H54 (cell line): ENCODE measurements at regions not wholly inside any gene's neighbourhood (a gene's known extent, or its start where the extent isn't known, plus 50 kb on each side); places are given as distances from the start of the nearest gene placed in this dataset.
"Not testable (repeated sequence)": the region's sequence is repeated elsewhere in the genome, so short reads cannot be mapped to it uniquely, and the experiment has no call there.

Experiments
- DNase-seq: peaks from one replicate; pipeline ENCODE4 v3.0.0; 2011; ENCODE audit warnings: low spot score, mixed read lengths; ENCODE audit not compliant: insufficient read length
- FAIRE-seq: peaks from 3 replicates; lab custom pipeline; 2011; peaks lifted over from hg19 to GRCh38; lab: Jason Lieb, UNC
- POLR2A ChIP-seq: IDR thresholded peaks from 2 replicates; pipeline ENCODE4 v1.6.1; 2011; ENCODE audit warnings: low read depth, mild to moderate bottlenecking, low read length

DNA sequence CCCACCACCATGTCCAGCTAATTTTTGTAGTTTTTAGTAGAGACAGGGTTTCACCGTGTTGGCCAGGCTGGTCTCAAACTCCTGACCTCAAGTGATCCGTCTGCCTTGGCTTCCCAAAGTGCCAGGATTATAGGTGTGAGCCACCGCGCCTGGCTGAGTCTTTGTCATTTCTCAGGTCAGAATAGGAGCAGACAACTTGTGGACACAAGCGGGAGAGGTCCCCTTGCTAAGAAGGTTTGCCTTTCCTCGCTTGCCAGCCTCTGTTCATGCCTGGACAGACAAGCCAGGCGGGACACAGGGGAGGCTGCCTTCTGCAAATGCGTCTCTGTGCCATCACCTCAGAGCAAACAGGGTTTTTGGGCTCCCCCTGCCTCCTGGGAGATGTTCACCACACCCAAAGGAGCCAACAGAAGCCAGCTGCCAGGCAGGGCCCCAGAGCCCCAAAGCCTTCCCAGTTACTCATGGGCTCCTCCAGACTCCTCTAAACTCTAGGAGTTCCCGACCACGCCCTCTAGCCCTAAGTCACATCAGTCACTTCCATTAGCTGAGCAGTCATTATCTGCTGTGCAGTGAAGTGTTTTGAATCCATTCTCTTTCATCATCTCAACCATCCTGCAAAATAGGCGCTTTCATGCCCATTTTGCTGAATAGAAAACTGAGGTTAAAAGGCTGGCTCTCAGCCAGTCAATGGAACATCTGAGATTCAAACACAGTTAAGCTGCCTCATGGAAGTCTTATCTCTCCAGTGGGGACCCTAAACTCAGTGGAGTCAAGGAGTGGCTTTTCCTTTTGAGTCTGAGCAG lies 245.0 kb downstream of the UACA start:
- FAIRE-seq: no peak
- no peak for DNase-seq
- TF ChIP-seq POLR2A: no peak

DNA sequence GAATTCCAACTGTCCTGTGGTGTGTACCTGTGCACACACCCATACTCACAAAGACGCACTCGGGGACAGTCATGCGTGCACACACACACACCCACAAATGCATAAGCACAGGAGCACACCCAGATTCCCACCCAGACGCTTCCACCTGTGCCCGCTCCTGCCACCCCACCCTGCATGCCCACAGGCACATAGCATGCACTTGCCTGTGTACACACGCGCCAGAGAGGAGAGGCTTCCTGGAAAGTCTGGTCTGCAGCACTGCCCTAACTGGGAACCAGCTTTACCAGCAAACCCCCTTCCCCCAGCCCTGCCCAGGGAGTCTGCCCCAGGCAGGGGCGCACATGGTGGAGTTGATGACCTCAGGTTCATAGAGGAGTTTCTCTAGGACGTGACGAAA lies 246.2 kb downstream of the UACA start:
- no peak for TF ChIP-seq POLR2A
- FAIRE-seq (no peak), DNase-seq (no peak)

DNA sequence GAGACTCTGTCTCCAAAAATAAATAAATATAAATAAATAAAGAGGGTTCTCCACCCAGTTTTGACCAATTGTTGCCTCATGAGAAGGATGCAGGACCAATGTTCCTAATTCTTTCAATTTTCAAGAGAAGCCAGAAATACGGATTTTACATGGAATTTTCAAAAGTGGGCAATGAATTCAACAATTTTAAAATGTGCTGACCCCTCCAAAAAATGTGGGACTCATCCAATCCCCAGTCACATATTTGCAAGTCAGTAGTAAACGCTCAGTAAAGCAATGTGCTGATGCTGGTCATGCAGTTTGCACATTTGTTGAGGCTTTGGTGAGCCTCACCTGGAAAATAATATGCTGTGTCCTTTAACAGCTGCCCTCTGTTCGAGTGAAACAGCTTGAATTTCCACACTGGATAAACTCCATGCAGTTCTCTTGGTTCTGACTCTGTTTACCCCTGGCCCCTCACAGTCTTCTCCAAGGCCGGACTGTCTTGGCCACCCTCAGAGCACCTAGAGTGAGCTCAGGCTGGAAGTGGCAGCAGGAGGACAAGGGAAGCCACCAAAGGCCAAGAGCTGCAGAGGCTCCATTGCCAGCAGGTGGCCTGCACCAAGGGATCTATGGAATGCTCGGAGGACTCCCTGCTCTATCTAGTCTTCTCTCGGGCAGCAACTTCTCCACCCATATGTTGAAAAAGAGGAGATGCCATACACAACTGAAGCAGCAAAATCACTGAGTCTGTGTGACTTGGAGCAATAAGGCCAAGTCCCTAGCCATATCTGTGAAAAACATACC lies 246.8 kb downstream of the UACA start:
- TF ChIP-seq POLR2A: no peak
- DNase-seq (no peak), FAIRE-seq (no peak)

DNA sequence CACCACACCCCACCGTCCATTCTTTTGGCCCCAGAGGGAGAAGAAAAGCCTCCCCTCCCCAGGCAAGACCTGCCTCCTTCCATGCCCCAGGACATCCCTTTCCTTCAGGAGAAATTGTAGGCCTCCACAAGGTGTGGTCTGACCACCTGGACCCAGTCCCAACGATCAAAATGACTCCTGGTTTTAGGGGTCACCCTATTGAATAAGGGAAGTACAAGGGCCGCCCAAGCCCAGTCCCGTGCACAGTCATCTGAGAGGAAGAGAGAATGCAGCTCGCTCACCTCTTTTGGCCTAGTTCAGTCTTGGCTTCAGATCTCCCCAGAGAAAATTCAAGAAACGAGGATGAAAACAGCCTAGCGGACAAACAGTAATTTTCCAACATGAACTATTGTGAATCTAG lies 249.1 kb downstream of the UACA start:
- TF ChIP-seq POLR2A: no peak
- DNase-seq (no peak), FAIRE-seq (no peak)

DNA sequence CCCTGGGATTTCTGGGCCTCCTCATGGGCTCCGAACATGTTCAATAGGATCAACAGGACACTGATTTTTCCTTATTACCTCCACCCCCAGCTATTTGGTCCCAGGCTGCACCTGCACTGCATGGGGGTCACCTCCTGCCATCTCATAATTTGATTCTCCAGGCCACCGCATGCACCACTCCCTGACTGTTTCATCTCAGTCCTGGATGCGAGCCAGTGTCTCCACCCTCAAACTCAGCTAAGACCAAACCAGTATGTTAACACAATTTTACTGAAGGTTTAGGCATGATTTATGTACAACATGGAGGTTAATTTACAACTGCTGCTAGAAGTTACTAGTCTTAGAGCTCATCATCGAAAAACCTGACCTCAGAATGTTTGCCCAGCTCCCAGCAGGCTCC lies 249.5 kb downstream of the UACA start:
- TF ChIP-seq POLR2A: no peak
- no peak for DNase-seq
- no peak for FAIRE-seq

DNA sequence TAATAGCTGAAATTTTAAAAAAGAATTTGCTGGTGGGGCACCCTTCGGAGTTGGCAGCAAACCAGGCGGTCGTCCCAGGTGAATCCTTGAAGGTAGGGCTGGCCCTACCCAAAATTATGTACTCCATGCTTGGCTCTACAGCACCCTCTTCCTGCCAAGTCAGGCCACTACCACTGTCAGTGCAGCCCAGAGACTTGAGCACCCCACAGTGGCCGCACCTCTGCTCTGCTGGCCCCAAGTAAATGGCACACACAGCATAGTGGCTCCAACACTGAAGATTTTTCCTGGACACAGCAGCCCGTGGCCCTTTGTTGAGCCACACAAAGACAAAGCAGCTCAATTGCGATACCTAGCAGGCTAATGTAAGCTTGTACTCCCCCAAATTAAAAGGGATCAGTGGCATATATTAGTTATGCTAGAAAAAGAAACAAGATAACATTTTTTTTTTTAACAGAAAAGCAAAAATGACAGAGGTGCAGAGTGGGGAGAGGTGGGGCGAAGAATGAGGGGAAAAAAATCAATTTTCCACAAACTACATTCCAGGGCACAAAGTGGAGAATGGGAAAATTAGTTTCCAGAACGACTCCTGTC lies 250.5 kb downstream of the UACA start:
- FAIRE-seq (no peak), DNase-seq (peak; percentile 40)
- no peak for TF ChIP-seq POLR2A

DNA sequence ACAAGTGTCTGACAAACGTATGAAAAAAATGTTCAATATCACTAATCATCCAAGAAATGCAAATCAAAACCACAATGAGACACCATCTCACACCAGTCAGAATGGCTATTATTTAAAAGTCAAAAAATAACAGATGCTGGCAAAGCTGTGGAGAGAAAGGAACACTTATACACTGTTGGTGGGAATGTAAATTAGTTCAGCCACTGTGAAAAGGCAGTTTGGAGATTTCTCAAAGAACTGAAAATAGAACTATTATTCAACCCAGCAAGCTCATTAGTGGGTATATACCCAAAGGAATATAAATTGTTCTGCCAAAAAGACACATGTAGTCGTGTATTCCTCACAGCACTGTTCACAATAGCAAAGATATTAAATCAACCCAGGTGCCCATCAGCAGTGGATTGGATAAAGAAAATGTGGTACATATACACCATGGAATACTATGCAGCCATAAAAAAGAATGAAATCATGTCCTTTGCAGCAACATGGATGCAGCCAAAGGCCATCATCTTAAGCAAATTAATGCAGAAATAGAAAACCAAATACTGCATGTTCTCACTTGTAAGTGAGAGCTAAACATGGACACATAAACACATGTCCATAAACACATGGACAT lies 251.3 kb downstream of the UACA start:
- FAIRE-seq, DNase-seq: not testable (repeated sequence)

DNA sequence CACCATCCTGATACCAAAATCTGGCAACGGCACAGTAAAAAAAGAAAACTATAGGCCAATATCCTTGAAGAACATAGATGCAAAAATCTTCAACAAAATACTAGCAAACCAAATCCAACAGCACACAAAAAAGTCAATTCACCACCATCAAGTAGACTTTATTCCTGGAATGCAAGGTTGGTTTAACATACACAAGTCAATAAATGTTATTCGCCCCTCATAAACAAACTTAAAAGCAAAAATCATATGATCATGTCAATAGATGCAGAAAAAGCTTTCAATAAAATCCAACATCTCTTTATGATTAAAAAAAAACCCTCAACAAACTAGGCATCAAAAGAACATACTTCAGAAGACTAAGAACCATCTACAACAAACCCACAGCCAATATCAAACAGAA lies 252.9 kb downstream of the UACA start:
- no peak for TF ChIP-seq POLR2A
- no peak for FAIRE-seq
- DNase-seq: no peak

DNA sequence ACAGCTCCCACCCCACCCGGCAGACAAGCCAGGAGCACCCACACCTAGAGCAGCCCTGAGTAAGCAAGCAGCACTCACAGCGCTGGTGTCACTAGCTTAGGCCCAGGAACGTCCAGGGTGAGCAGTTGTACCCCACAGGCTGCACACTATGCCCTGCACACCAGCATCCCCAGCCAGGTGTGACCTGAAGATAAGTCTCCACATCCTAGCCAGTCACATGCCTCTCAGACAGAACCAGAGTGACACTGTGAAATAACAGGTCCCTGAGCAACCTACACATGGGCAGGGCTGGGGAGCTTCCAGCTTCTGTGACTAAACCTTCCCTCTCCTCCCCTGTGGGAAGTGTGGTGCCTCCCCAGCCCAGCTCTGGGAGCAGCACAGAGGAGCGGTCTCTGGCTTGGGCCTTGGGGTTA lies 253.6 kb downstream of the UACA start:
- FAIRE-seq (no peak), DNase-seq (no peak)
- no peak for TF ChIP-seq POLR2A

DNA sequence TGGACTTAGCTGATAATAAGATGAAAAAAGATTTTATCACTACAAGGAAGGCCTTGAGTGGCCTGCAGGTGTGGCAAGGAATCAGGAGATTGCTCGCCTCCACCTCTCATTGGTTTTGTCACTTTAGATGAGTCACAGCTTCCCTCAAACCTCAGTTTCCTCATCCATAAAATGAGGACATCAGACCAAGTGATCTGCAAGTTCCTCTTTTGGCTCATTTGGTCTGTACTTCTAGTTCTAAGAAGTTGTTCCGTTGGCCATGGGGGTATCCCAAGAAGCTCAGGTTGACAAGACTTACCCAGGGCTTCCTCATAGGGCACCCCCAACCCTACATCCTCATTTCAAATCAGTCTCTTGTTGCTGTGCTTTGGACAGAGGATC lies 254.1 kb downstream of the UACA start:
- TF ChIP-seq POLR2A: no peak
- DNase-seq: no peak
- no peak for FAIRE-seq

DNA sequence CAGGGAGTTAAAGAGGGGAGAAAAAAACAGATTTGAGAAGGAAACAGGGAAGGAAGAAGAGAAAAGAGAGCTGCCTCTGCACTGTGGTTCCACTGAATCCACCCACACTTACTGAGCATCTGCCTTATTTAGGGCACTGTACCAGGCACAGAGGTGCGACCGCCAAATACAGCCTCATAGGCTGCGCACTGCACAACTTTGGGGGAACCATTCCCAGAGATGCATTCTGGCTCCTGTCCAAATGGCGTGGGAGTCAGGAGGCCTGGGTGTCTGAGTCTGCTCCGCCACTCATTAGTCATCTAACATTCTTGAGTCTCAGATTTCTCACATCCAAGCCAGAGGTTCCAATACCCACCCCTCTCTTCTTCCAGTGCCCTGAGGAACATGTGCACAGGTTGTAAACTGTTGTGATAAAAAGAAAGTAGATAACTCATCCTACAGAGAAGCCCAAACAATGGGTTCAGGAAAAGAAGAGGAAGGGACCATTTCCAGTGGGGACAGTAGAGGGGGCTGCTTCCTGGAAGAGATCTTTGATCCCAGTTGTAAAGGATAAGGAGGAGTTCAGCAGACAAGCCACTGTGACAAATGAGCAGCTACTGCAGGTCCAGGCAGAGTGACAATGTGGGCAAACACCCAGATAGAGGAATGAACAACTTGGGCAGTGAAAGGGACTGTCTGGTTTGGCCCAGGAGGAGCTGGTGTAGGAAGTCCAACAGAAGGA lies 254.6 kb downstream of the UACA start:
- no peak for FAIRE-seq
- no peak for DNase-seq
- no peak for TF ChIP-seq POLR2A

DNA sequence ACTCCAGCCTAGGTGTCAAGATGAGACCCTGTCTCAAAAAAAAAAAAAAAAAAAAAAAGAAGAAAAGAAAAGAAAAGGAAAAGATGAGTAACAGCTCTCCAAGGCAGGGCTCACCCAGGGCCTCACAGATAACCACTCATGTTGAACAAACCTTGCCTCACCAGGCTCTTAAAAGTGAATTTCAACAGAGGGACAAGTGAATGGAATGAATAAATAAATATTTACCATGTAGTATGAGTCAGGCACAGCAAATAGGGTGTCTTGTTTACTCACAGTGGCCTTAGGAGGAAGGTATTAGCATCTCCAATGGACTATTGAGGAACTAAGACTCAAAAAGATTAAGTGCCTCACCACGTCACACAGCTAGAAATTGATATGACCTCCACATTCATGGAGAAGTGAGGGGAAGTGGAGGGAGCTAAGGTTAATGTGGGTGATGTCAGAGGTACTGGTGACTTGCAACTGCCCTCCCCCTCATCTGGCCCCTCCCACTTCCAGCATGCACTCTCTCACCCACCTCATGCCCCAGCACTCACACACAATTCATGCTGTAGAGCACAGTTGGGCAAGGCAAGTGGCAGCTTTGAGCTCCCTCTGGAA lies 255.5 kb downstream of the UACA start:
- FAIRE-seq (no peak), DNase-seq (no peak)
- TF ChIP-seq POLR2A: no peak

DNA sequence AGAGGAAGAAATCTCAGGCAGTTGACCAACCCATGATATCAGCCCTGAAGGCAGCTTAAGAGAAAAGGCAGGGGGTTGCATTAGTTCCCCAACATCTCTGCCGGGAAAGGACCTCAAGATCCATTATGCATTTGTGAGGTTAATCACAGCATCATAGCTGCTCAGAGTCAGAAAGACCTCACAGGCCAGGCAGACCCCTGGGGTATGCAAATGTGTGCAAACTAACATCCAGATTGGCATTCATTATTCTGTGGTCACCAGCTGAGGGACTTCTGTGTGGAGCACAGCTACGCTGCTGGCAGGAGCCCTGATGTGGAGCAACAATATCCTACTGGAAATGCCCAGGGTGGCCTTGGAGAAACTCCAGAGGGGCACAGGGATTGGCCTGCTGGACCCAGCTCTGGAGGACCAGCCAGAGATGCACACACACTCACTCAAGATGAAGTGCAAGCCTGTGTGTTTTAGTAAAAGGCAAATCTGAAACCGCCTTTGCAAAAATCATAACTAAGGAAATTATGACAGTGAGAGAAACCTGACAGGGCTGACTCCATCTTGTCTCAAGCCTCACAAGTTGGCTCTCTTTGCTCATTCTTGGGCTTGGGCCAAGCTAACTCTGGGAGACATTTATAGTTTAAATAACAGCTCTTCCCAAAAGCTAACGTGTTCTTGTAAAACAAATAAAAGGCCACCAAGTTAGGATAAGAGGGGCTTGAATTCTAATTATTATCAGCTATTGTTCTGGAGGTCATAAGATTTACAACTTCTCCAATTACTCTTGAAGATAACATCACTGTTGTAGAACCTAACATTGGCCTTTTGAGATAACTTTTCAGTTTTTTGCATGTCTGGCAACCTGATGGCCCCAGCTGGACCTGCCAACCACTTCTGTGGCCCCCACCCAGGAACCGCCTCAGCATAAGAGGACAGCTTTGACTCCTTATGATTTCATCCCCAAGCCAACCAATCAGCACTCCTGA lies 257.1 kb downstream of the UACA start:
- no peak for DNase-seq
- no peak for TF ChIP-seq POLR2A
- no peak for FAIRE-seq
